ENCODE measurements at regions not wholly inside any gene's neighbourhood (a gene's known extent, or its start where the extent isn't known, plus 50 kb on each side); places are given as distances from the start of the nearest gene placed in this dataset.
"Not testable (repeated sequence)": the region's sequence is repeated elsewhere in the genome, so short reads cannot be mapped to it uniquely, and the experiment has no call there.

GRCh38 chr18:41058351-41059125 is 896.5 kb upstream of the PIK3C3 start:
- DNase-seq (ENCODE audit: low read depth, low spot score): no peak

GRCh38 chr18:41052625-41053024 is 902.4 kb upstream of the PIK3C3 start:
- no peak for DNase-seq (ENCODE audit: low read depth, low spot score)

DNA sequence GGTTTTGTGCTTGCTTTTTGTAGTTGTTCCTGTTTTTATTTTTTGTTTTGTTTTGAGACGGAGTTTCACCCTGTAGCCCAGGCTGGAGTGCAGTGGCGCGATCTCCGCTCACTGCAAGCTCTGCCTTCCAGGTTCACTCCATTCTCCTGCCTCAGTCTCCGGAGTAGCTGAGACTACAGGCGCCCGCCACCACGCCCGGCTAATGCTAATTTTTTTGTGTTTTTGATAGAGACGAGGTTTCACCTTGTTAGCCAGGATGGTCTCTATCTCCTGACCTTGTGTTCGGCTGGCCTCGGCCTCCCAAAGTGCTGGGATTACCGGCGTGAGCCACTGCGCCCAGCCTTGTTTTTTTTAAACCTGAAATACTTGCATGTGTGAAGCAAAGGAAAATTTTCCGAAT is 908.8 kb upstream of the PIK3C3 start:
- not testable (repeated sequence) for DNase-seq (ENCODE audit: low read depth, low spot score)

DNA sequence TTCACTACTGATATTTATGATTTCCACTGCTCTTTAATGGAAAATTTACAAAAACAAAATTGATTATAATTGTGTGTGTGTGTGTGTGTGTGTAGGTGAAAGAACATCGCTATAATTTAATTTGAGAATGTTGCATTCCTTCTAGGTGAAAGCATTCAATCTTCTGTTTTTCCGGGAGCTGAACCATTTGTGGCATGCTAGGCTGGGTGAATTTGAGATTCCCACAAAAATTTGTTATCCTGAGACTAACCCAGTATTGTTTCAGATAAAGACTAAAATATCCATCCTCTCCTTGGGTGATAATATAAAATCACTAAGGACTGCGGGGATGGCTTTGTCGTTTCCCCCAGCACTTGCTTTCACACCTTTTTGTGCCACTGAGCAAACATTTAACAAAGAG is 911.2 kb upstream of the PIK3C3 start:
- no peak for DNase-seq (ENCODE audit: low read depth, low spot score)

DNA sequence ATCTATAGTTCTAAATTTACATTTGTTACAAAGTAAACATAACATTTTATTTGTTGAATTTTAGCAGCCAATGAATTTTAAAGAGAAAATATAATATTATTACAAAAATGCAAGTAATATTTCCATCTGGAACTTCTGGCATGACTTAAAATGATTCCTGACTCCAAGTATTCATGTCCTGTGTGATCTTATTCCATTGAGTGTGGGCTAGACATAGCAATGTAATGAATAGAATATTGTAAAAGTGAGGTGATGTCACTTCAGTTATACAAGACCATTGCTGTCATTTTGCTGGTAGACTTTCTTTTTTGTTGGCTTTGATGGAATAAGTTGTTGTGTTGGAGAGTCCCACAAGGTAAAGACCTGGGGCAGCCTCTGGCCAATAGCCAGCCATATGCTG is 912.2 kb upstream of the PIK3C3 start:
- no peak for DNase-seq (ENCODE audit: low read depth, low spot score)

DNA sequence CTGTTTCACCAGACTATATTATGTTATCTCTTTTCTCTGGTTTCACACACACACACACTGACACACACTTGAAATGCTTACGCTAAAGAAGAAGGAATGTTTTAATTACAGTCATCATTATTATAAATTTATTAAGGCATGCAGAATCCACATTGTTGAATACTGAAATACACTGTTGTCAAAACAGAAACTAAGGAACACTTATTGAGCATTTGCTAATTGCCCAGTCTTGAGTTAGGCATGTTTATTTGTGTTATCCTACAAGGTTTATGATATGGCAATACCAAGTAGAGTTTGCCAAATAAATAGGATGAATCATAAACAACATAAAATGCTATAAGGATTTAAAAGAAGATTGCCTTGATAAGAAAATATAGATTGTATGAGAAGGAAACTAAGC is 917.0 kb upstream of the PIK3C3 start:
- DNase-seq (ENCODE audit: low read depth, low spot score): no peak

- no peak for DNase-seq (ENCODE audit: low read depth, low spot score)
Observed at GRCh38 chr18:41036346-41036745, 918.7 kb upstream of the PIK3C3 start.

- DNase-seq (ENCODE audit: low read depth, low spot score): no peak
Observed at GRCh38 chr18:41034413-41034812, 920.6 kb upstream of the PIK3C3 start.

- DNase-seq (ENCODE audit: low read depth, low spot score): no peak
Observed at GRCh38 chr18:41025666-41026065, 929.4 kb upstream of the PIK3C3 start.

- DNase-seq (ENCODE audit: low read depth, low spot score): no peak
Observed at GRCh38 chr18:41024792-41025191, 930.2 kb upstream of the PIK3C3 start.

GRCh38 chr18:41022484-41022883 is 932.5 kb upstream of the PIK3C3 start:
- DNase-seq (ENCODE audit: low read depth, low spot score): no peak

- no peak for DNase-seq (ENCODE audit: low read depth, low spot score)
Observed at GRCh38 chr18:41021089-41021488, 933.9 kb upstream of the PIK3C3 start.

DNA sequence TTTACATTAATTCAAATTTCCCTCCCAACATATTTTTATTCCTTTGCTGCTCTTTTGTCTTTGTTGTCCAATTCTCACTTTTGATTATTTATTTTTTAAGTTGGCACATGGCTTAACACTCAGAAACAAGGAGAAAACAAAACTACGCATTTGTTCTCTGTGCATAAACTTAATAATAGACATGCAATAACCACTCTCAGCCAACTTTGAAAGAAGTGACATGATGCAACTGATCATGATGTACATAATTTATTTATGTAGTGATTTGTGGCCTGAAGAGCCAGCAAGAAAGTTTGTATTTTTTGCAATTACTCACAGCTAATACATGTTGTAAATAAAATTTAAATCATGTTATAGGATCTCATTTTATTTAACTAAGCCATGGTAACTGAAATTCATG is 942.8 kb upstream of the PIK3C3 start:
- no peak for DNase-seq (ENCODE audit: low read depth, low spot score)

GRCh38 chr18:41009926-41010325 is 945.1 kb upstream of the PIK3C3 start:
- no peak for DNase-seq (ENCODE audit: low read depth, low spot score)

- DNase-seq (ENCODE audit: low read depth, low spot score): no peak
Observed at GRCh38 chr18:41004324-41004723, 950.7 kb upstream of the PIK3C3 start.

- no peak for DNase-seq (ENCODE audit: low read depth, low spot score)
Observed at GRCh38 chr18:40995529-40995928, 959.5 kb upstream of the PIK3C3 start.

DNA sequence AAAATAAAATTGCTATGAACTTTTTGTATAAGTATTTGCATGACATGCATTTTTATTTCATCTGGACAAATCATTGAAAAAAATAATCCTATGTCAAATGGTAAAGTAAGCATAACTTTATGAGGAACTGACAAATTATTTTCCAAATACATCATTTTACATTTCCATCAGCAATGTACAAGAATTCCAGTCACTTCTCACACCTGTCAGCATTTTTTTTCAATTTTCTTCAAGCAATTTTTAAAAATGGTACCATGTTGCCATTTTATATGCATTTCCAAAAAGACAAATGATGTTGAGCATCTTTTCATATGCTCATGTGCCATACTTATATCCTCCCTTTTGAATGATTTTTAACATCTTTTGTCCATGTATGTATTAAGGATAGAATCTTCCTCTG is 961.7 kb upstream of the PIK3C3 start:
- DNase-seq (ENCODE audit: low read depth, low spot score): no peak

DNA sequence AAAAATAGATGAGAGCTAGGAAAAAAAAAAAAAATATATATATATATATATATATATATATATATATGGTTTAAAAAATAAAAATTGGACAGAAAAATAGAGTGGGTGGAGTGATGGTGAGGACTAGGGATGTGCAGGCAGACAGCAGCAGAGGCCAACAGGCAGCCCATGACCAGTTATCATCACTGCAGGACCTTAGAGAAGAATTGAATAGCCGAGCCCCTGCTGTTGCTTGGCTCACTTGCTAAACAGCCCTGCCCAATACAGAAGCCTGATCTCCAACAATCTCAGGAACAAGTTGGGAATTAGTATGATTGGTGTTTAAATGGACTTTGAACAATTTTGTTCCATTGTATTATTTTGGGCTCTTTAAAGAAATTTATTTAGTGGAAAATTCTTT is 967.5 kb upstream of the PIK3C3 start:
- DNase-seq (ENCODE audit: low read depth, low spot score): no peak

DNA sequence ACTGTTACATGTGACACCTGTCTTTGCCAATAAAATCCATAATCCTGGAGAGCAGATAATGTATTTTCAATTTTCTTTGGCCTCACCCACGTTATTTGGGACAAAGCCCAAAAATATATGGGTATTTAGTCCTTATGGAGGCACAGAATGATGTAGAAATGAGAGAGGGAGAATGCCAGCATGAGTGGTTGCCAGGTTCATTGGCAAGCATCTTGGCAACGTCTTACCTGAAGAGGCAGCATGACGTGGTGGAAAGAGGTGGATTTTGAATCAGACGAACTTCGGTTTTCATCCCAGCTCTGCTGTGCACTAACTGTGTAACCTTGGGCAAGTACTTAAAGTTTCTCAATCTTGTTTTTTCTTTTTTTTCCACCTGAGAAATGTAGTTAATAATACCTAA is 969.6 kb upstream of the PIK3C3 start:
- DNase-seq (ENCODE audit: low read depth, low spot score): no peak

GRCh38 chr18:40984856-40985255 is 970.2 kb upstream of the PIK3C3 start:
- no peak for DNase-seq (ENCODE audit: low read depth, low spot score)

- DNase-seq (ENCODE audit: low read depth, low spot score): no peak
Observed at GRCh38 chr18:40983835-40984234, 971.2 kb upstream of the PIK3C3 start.

- DNase-seq (ENCODE audit: low read depth, low spot score): no peak
Observed at GRCh38 chr18:40980171-40980570, 974.9 kb upstream of the PIK3C3 start.

DNA sequence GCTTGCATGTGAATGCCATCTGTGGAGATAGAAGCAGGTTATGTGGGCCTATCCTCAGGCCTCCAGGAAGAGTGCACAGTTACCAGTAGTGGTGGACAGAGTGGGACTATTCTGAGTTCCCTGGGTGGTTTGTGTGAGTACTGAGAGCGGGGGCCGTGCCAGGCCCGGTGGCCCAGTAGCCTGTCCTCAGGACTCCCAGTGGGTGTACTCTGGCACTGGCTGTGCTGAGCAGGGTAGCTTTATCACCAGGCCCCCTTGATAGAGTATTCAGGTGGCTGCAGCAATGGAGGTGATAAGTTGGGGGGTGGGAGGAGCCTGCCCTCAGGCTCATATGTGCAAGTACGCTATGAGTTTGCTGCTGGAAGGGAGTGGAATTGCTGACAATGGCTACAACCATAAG is 979.0 kb upstream of the PIK3C3 start:
- DNase-seq (ENCODE audit: low read depth, low spot score): no peak

- DNase-seq (ENCODE audit: low read depth, low spot score): no peak
Observed at GRCh38 chr18:40974448-40974847, 980.6 kb upstream of the PIK3C3 start.
